Common myeloid progenitor, CD34-positive (primary cell): ENCODE measurements at regions not wholly inside any gene's neighbourhood (a gene's known extent, or its start where the extent isn't known, plus 50 kb on each side); places are given as distances from the start of the nearest gene placed in this dataset.

Experiments
- CTCF ChIA-PET: fragments of 350-600 bp; sonication (Branson Sonifier 250); formaldehyde crosslinking; loops from one replicate; lab custom pipeline; 2021; ENCODE audit warnings: antibody characterized with exemption; lab: Charles Lee
- POLR2A ChIA-PET: fragments of 350-600 bp; sonication (Branson Sonifier 250); formaldehyde crosslinking; loops from one replicate; lab custom pipeline; 2021; ENCODE audit warnings: antibody characterized with exemption; lab: Charles Lee
- DNase-seq, 3 donors: peaks; one replicate each; pipeline versions ENCODE4 v3.0.0 to v3.0.0-alpha.2; 2013
- H3K27ac ChIP-seq, 2 experiments: 1 replicate in 1 of 2; 2 replicates in 1 of 2; pipeline ENCODE4 v1.7.0; 2013; ENCODE audit warnings: inconsistent platforms in 2 of 2, low read length in 2 of 2, mild to moderate bottlenecking in 2 of 2, low read depth in 1 of 2, moderate library complexity in 1 of 2; ENCODE audit not compliant: severe bottlenecking in 2 of 2, insufficient read depth in 1 of 2, poor library complexity in 1 of 2
- H3K27me3 ChIP-seq, 5 experiments: replicated peaks in 2 of 5; 1 replicate in 3 of 5; 2 replicates in 2 of 5; pipeline versions ENCODE4 v1.6.1 to v1.7.0; 2013; ENCODE audit warnings: low read length in 4 of 5, mild to moderate bottlenecking in 2 of 5, moderate library complexity in 2 of 5, inconsistent platforms in 1 of 5; ENCODE audit not compliant: insufficient read depth in 5 of 5, control insufficient read depth in 4 of 5
- H3K36me3 ChIP-seq, 4 experiments: 1 replicate in 2 of 4; 2 replicates in 2 of 4; pipeline versions ENCODE4 v1.6.1 to v1.7.0; 2013; ENCODE audit warnings: low read length in 3 of 4, control low read depth in 1 of 4, mild to moderate bottlenecking in 1 of 4; ENCODE audit not compliant: control insufficient read depth in 4 of 4, insufficient read depth in 4 of 4
- H3K4me1 ChIP-seq, 4 experiments: 1 replicate in 3 of 4; 2 replicates in 1 of 4; pipeline versions ENCODE4 v1.6.1 to v1.7.1; 2013; ENCODE audit warnings: low read length in 3 of 4, mild to moderate bottlenecking in 3 of 4, control low read depth in 1 of 4, inconsistent platforms in 1 of 4, moderate library complexity in 1 of 4; ENCODE audit not compliant: control insufficient read depth in 4 of 4, insufficient read depth in 4 of 4; ENCODE audit errors: control extremely low read depth in 1 of 4
- H3K4me3 ChIP-seq, 7 experiments: 1 replicate in 4 of 7; 2 replicates in 3 of 7; pipeline versions ENCODE4 v1.5.1 to v1.7.0; 2013; ENCODE audit warnings: mild to moderate bottlenecking in 7 of 7, low read length in 6 of 7, moderate library complexity in 6 of 7, inconsistent platforms in 2 of 7, low read depth in 2 of 7, control low read depth in 1 of 7; ENCODE audit not compliant: insufficient read depth in 4 of 7, control insufficient read depth in 1 of 7; ENCODE audit errors: extremely low read depth in 1 of 7
- H3K9me3 ChIP-seq, 5 experiments: 1 replicate in 4 of 5; 2 replicates in 1 of 5; pipeline versions ENCODE4 v1.6.1 to v1.7.1; 2013; ENCODE audit warnings: low read length in 4 of 5, mild to moderate bottlenecking in 2 of 5, inconsistent platforms in 1 of 5, low read depth in 1 of 5, moderate library complexity in 1 of 5; ENCODE audit not compliant: control insufficient read depth in 4 of 5, insufficient read depth in 2 of 5; ENCODE audit errors: control extremely low read depth in 1 of 5
- WGBS: methylation state at CpG from one replicate; pipeline ENCODE4 v1.1.5; 2013; ENCODE audit not compliant: insufficient coverage; 5-methylcytosine and 5-hydroxymethylcytosine counted together

GRCh38 chr5:88956416-88956815, 73.4 kb upstream of the MEF2C start:
- Histone ChIP-seq H3K4me3 (no peak overlapping the region), H3K27ac (no peak overlapping the region), H3K27me3 (no peaks in the 10 kb centered on the region), H3K36me3 (peaks cover 0 to 2% (median 0%) of the 10 kb centered on the region in 4 experiments), H3K9me3 (no peaks in the 10 kb centered on the region), H3K4me1 (no peaks in the 10 kb centered on the region)
- POLR2A ChIA-PET, result no interaction called here
- DNase-seq, result no peak
- CTCF ChIA-PET, result no interaction called here
- no CpG with 5 or more reads among the region's 2 CpGs for WGBS

- Histone ChIP-seq H3K9me3 (no peaks in the 10 kb centered on the region), H3K27ac (no peak overlapping the region), H3K36me3 (peaks cover 0 to 2% (median 0%) of the 10 kb centered on the region in 4 experiments), H3K4me3 (no peak overlapping the region), H3K27me3 (no peaks in the 10 kb centered on the region), H3K4me1 (no peaks in the 10 kb centered on the region)
- CTCF ChIA-PET, result no interaction called here
- POLR2A ChIA-PET, result interaction anchor here (0.5 kb wide), 1 partner anchor 221 kb away, joined by 7 read pairs; no protein-coding TSS in a partner anchor
- no peak for DNase-seq
- 100% methylated on average over 3 of the region's 4 CpGs for WGBS
These were observed 72.4 kb upstream of the MEF2C start for GRCh38 chr5:88955403-88955802.

- no peaks in the 10 kb centered on the region for H3K4me1 ChIP-seq
- POLR2A ChIA-PET, result no interaction called here
- CTCF ChIA-PET, result no interaction called here
- 100% methylated on average over 2 of the region's 3 CpGs for WGBS
- no peaks in the 10 kb centered on the region for H3K27me3 ChIP-seq
- no peak overlapping the region for H3K27ac ChIP-seq
- H3K4me3 ChIP-seq, result no peak overlapping the region
- peaks cover 0 to 2% (median 0%) of the 10 kb centered on the region in 4 experiments for H3K36me3 ChIP-seq
- no peaks in the 10 kb centered on the region for H3K9me3 ChIP-seq
- no peak for DNase-seq
These were observed 71.5 kb upstream of the MEF2C start for GRCh38 chr5:88954511-88954910.

- ChIA-PET POLR2A (no interaction called here), CTCF (no interaction called here)
- peaks cover 0 to 2% (median 0%) of the 10 kb centered on the region in 4 experiments for H3K36me3 ChIP-seq
- no peak overlapping the region for H3K27ac ChIP-seq
- WGBS, result 100% methylated on average over 5 of the region's 5 CpGs
- no peaks in the 10 kb centered on the region for H3K4me1 ChIP-seq
- H3K27me3 ChIP-seq, result no peaks in the 10 kb centered on the region
- no peak for DNase-seq
- no peaks in the 10 kb centered on the region for H3K9me3 ChIP-seq
- H3K4me3 ChIP-seq, result no peak overlapping the region
These were observed 70.1 kb upstream of the MEF2C start for GRCh38 chr5:88952996-88953643.

GRCh38 chr5:88952344-88952743, 69.4 kb upstream of the MEF2C start:
- DNase-seq, result no peak
- Histone ChIP-seq H3K27ac (no peak overlapping the region), H3K4me3 (no peak overlapping the region), H3K9me3 (no peaks in the 10 kb centered on the region), H3K36me3 (peaks cover 0 to 2% (median 0%) of the 10 kb centered on the region in 4 experiments), H3K27me3 (no peaks in the 10 kb centered on the region), H3K4me1 (no peaks in the 10 kb centered on the region)
- ChIA-PET CTCF (no interaction called here), POLR2A (no interaction called here)
- no CpG with 5 or more reads among the region's 2 CpGs for WGBS

GRCh38 chr5:88951457-88951856, 68.5 kb upstream of the MEF2C start:
- Histone ChIP-seq H3K4me1 (no peaks in the 10 kb centered on the region), H3K36me3 (peaks cover 0 to 2% (median 0%) of the 10 kb centered on the region in 4 experiments), H3K9me3 (no peaks in the 10 kb centered on the region), H3K4me3 (no peak overlapping the region), H3K27me3 (no peaks in the 10 kb centered on the region), H3K27ac (no peak overlapping the region)
- no peak for DNase-seq
- CTCF ChIA-PET, result no interaction called here
- POLR2A ChIA-PET, result no interaction called here
- WGBS, result no CpG with 5 or more reads among the region's 4 CpGs

GRCh38 chr5:88948746-88949600, 66.0 kb upstream of the MEF2C start:
- H3K36me3 ChIP-seq, result peaks cover 0 to 2% (median 0%) of the 10 kb centered on the region in 4 experiments
- H3K9me3 ChIP-seq, result no peaks in the 10 kb centered on the region
- 100% methylated on average over 1 of the region's 2 CpGs for WGBS
- CTCF ChIA-PET, result interaction anchor here (0.9 to 1.4 kb wide), 2 partner anchors 10 to 65 kb away, joined by 3 to 6 read pairs; partner anchors contain the start of gene MEF2C
- no peak overlapping the region for H3K27ac ChIP-seq
- no peaks in the 10 kb centered on the region for H3K4me1 ChIP-seq
- POLR2A ChIA-PET, result no interaction called here
- no peaks in the 10 kb centered on the region for H3K27me3 ChIP-seq
- no peak for DNase-seq
- no peak overlapping the region for H3K4me3 ChIP-seq
